Fibroblast of lung (primary cell): ENCODE measurements at regions not wholly inside any gene's neighbourhood (a gene's known extent, or its start where the extent isn't known, plus 50 kb on each side); places are given as distances from the start of the nearest gene placed in this dataset.

Experiments
- DNase-seq, 2 donors: peaks; one replicate each; pipeline versions ENCODE4 v3.0.0 to v3.0.0-alpha.2; 2010; ENCODE audit warnings: low read depth in 2 of 2
- H2AFZ ChIP-seq: 2 replicates; pipeline ENCODE4 v1.5.1; 2012; ENCODE audit warnings: low read length, control low read depth, inconsistent platforms
- H3K27ac ChIP-seq: 2 replicates; pipeline ENCODE4 v1.5.1; 2011; ENCODE audit warnings: low read length, control low read depth; ENCODE audit not compliant: insufficient read depth
- H3K27me3 ChIP-seq: 2 replicates; pipeline ENCODE4 v1.5.1; 2011; ENCODE audit warnings: mild to moderate bottlenecking, low read length; ENCODE audit not compliant: control insufficient read depth, insufficient read depth
- H3K36me3 ChIP-seq: 2 replicates; pipeline ENCODE4 v1.5.1; 2011; ENCODE audit warnings: low read length; ENCODE audit not compliant: control insufficient read depth, insufficient read depth
- H3K4me1 ChIP-seq: 2 replicates; pipeline ENCODE4 v1.5.1; 2011; ENCODE audit warnings: low read length; ENCODE audit not compliant: control insufficient read depth, insufficient read depth; ENCODE audit errors: extremely low read depth
- H3K4me2 ChIP-seq: 2 replicates; pipeline ENCODE4 v1.5.1; 2011; ENCODE audit warnings: low read length, control low read depth; ENCODE audit not compliant: insufficient read depth; ENCODE audit errors: extremely low read depth
- H3K4me3 ChIP-seq, 4 experiments: fragments of 200-600 bp in 1 of 4; sonication (generic) in 1 of 4; replicated peaks in 1 of 4; 2 replicates each; pipeline ENCODE4 v1.5.1; 2011 to 2016; ENCODE audit warnings: low read length in 4 of 4, low read depth in 3 of 4, mild to moderate bottlenecking in 3 of 4, control low read depth in 2 of 4, inconsistent platforms in 1 of 4, mixed read lengths in 1 of 4; ENCODE audit not compliant: insufficient read depth in 1 of 4; ENCODE audit errors: control extremely low read depth in 1 of 4
- H3K79me2 ChIP-seq: 2 replicates; pipeline ENCODE4 v1.5.1; 2012; ENCODE audit warnings: mild to moderate bottlenecking, low read length, inconsistent platforms; ENCODE audit not compliant: control insufficient read depth, insufficient read depth
- H3K9ac ChIP-seq: 2 replicates; pipeline ENCODE4 v1.5.1; 2011; ENCODE audit warnings: mild to moderate bottlenecking, low read length, control low read depth; ENCODE audit not compliant: insufficient read depth
- H3K9me3 ChIP-seq: 2 replicates; pipeline ENCODE4 v1.5.1; 2012; ENCODE audit warnings: low read depth, low read length; ENCODE audit not compliant: control insufficient read depth, insufficient read depth
- H4K20me1 ChIP-seq: 2 replicates; pipeline ENCODE4 v1.5.1; 2011; ENCODE audit warnings: low read length; ENCODE audit not compliant: control insufficient read depth, insufficient read depth; ENCODE audit errors: extremely low read depth
- CTCF ChIP-seq, 2 donors: IDR thresholded peaks in 1 of 2; conservative IDR thresholded peaks in 1 of 2; 1 replicate in 1 of 2; 2 replicates in 1 of 2; pipeline ENCODE4 v1.5.1; 2011 to 2012; ENCODE audit warnings: low read length in 2 of 2, control low read depth in 1 of 2, inconsistent platforms in 1 of 2, low read depth in 1 of 2, mild to moderate bottlenecking in 1 of 2
- EZH2 ChIP-seq: IDR thresholded peaks from 2 replicates; pipeline ENCODE4 v1.5.1; 2012; ENCODE audit warnings: low read length, control low read depth, mild to moderate bottlenecking; ENCODE audit errors: missing control alignments

- no peak for DNase-seq
- no peaks in the 10 kb centered on the region for H3K36me3 ChIP-seq
- H3K27me3 ChIP-seq, result no peaks in the 10 kb centered on the region
- no peaks in the 10 kb centered on the region for H3K79me2 ChIP-seq
- no peak overlapping the region for H3K9ac ChIP-seq
- H3K27ac ChIP-seq, result no peak overlapping the region
- no peaks in the 10 kb centered on the region for H3K4me1 ChIP-seq
- H3K4me3 ChIP-seq, result no peak overlapping the region
- TF ChIP-seq CTCF (conservative IDR thresholded peaks at IDR 0.05 in 1 of 2, IDR thresholded peaks at IDR 0.05 in 1 of 2; ENCODE audit: low read depth in 1 of 2, low read length in 2 of 2) (no peak), EZH2 (no peak)
- no peak overlapping the region for H3K4me2 ChIP-seq
- no peak overlapping the region for H2AFZ ChIP-seq
- H3K9me3 ChIP-seq, result no peaks in the 10 kb centered on the region
- no peaks in the 10 kb centered on the region for H4K20me1 ChIP-seq
Observed at GRCh38 chr7:131613909-131614308, 57.5 kb upstream of the PODXL start.

- H3K4me1 ChIP-seq, result no peaks in the 10 kb centered on the region
- no peak overlapping the region for H3K4me2 ChIP-seq
- H3K9me3 ChIP-seq, result no peaks in the 10 kb centered on the region
- no peak overlapping the region for H3K4me3 ChIP-seq
- H3K9ac ChIP-seq, result no peak overlapping the region
- H3K27ac ChIP-seq, result no peak overlapping the region
- H3K36me3 ChIP-seq, result no peaks in the 10 kb centered on the region
- no peaks in the 10 kb centered on the region for H3K79me2 ChIP-seq
- no peak for DNase-seq
- no peaks in the 10 kb centered on the region for H4K20me1 ChIP-seq
- H2AFZ ChIP-seq, result no peak overlapping the region
- no peaks in the 10 kb centered on the region for H3K27me3 ChIP-seq
- TF ChIP-seq EZH2, result no peak
- no peak for TF ChIP-seq CTCF (conservative IDR thresholded peaks at IDR 0.05 in 1 of 2, IDR thresholded peaks at IDR 0.05 in 1 of 2; ENCODE audit: low read depth in 1 of 2, low read length in 2 of 2)
Observed at GRCh38 chr7:131610007-131610406, 53.6 kb upstream of the PODXL start.

- Histone ChIP-seq H3K4me3 (no peak overlapping the region), H3K36me3 (no peaks in the 10 kb centered on the region), H3K27ac (no peak overlapping the region), H3K4me2 (no peak overlapping the region), H4K20me1 (no peaks in the 10 kb centered on the region), H3K4me1 (no peaks in the 10 kb centered on the region), H3K79me2 (no peaks in the 10 kb centered on the region), H3K9me3 (no peaks in the 10 kb centered on the region), H3K9ac (no peak overlapping the region), H3K27me3 (no peaks in the 10 kb centered on the region), H2AFZ (no peak overlapping the region)
- no peak for DNase-seq
- TF ChIP-seq EZH2, result no peak
- no peak for TF ChIP-seq CTCF (conservative IDR thresholded peaks at IDR 0.05 in 1 of 2, IDR thresholded peaks at IDR 0.05 in 1 of 2; ENCODE audit: low read depth in 1 of 2, low read length in 2 of 2)
Observed at GRCh38 chr7:131608116-131608500, 51.7 kb upstream of the PODXL start.
